Endothelial cell of umbilical vein (primary cell): ENCODE measurements at regions not wholly inside any gene's neighbourhood (a gene's known extent, or its start where the extent isn't known, plus 50 kb on each side); places are given as distances from the start of the nearest gene placed in this dataset.

Experiments
- BruUV-seq: library from RNA; stranded (reverse); fragments of 400-500 nt; replicated peaks from 2 replicates; lab custom pipeline; 2021; lab: Mats Ljungman, UMichigan
- CTCF ChIA-PET: fragments of 300-600, 350-600 bp; sonication (Branson Sonifier 250); formaldehyde crosslinking; loops from one replicate; lab custom pipeline; 2021; ENCODE audit warnings: antibody characterized with exemption, inconsistent platforms; lab: Charles Lee
- POLR2A ChIA-PET: fragments of 300-600, 350-600 bp; sonication (Branson Sonifier 250); formaldehyde crosslinking; loops from one replicate; lab custom pipeline; 2021; ENCODE audit warnings: antibody characterized with exemption, inconsistent platforms; lab: Charles Lee
- DNase-seq: peaks from one replicate; pipeline ENCODE4 v3.0.0-alpha.2; 2011; ENCODE audit warnings: low read depth, low spot score
- FAIRE-seq: peaks from 2 replicates; lab custom pipeline; 2011; peaks lifted over from hg19 to GRCh38; lab: Jason Lieb, UNC
- H2AFZ ChIP-seq: 2 replicates; pipeline ENCODE4 v1.6.0; 2012; ENCODE audit warnings: low read depth, low read length, control low read depth, inconsistent platforms
- H3K27ac ChIP-seq: 2 replicates; pipeline ENCODE4 v1.5.1; 2011; ENCODE audit warnings: low read depth, mild to moderate bottlenecking, control low read depth, low read length, moderate library complexity; ENCODE audit not compliant: insufficient read depth
- H3K27me3 ChIP-seq, 2 experiments: 2 replicates each; pipeline versions ENCODE4 v1.6.0 to v1.6.1; 2011; ENCODE audit warnings: low read length in 2 of 2, mixed read lengths in 1 of 2; ENCODE audit not compliant: control insufficient read depth in 2 of 2, insufficient read depth in 2 of 2
- H3K36me3 ChIP-seq, 2 experiments: 2 replicates in 1 of 2; 3 replicates in 1 of 2; pipeline ENCODE4 v1.5.1; 2011; ENCODE audit warnings: low read length in 2 of 2, mild to moderate bottlenecking in 1 of 2, moderate library complexity in 1 of 2; ENCODE audit not compliant: control insufficient read depth in 2 of 2, insufficient read depth in 2 of 2; ENCODE audit errors: extremely low read depth in 1 of 2
- H3K4me1 ChIP-seq: 3 replicates; pipeline ENCODE4 v1.5.1; 2011; ENCODE audit warnings: mild to moderate bottlenecking, low read length; ENCODE audit not compliant: control insufficient read depth, insufficient read depth; ENCODE audit errors: extremely low read depth
- H3K4me2 ChIP-seq: 2 replicates; pipeline ENCODE4 v1.6.1; 2011; ENCODE audit warnings: low read length, control low read depth, mixed read lengths; ENCODE audit not compliant: insufficient read depth
- H3K4me3 ChIP-seq, 3 experiments: fragments of 200-600 bp in 1 of 3; sonication (generic), shearing (Covaris generic) in 1 of 3; replicated peaks in 1 of 3; 2 replicates each; pipeline ENCODE4 v1.5.1; 2011 to 2016; ENCODE audit warnings: control low read depth in 3 of 3, low read length in 3 of 3, mild to moderate bottlenecking in 2 of 3, inconsistent platforms in 1 of 3, low read depth in 1 of 3, moderate library complexity in 1 of 3; ENCODE audit not compliant: insufficient read depth in 1 of 3
- H3K79me2 ChIP-seq: 2 replicates; pipeline ENCODE4 v1.6.0; 2012; ENCODE audit warnings: low read length, inconsistent platforms; ENCODE audit not compliant: control insufficient read depth, insufficient read depth
- H3K9ac ChIP-seq: replicated peaks from 2 replicates; pipeline ENCODE3; 2011; ENCODE audit warnings: low read length, control low read depth; ENCODE audit not compliant: insufficient read depth; ENCODE audit errors: extremely low read depth
- H3K9me1 ChIP-seq: replicated peaks from 3 replicates; pipeline ENCODE4 v1.6.0; 2011; ENCODE audit warnings: mild to moderate bottlenecking, low read length; ENCODE audit not compliant: control insufficient read depth, insufficient read depth; ENCODE audit errors: extremely low read depth
- H3K9me3 ChIP-seq: replicated peaks from 2 replicates; pipeline ENCODE4 v1.5.1; 2012; ENCODE audit warnings: low read length, inconsistent platforms; ENCODE audit not compliant: control insufficient read depth, insufficient read depth
- H4K20me1 ChIP-seq: replicated peaks from 2 replicates; pipeline ENCODE3; 2011; ENCODE audit warnings: mild to moderate bottlenecking, low read length; ENCODE audit not compliant: control insufficient read depth, insufficient read depth; ENCODE audit errors: extremely low read depth
- CTCF ChIP-seq, 2 donors: IDR thresholded peaks; 1 replicate in 1 of 2; 2 replicates in 1 of 2; pipeline ENCODE4 v1.5.1; 2011; ENCODE audit warnings: low read length in 2 of 2, mild to moderate bottlenecking in 2 of 2, moderate library complexity in 2 of 2, control low read depth in 1 of 2, inconsistent platforms in 1 of 2, low read depth in 1 of 2; ENCODE audit not compliant: insufficient read depth in 1 of 2; ENCODE audit errors: extremely low read depth in 1 of 2
- EZH2 ChIP-seq: IDR thresholded peaks from 2 replicates; pipeline ENCODE4 v1.6.1; 2012; ENCODE audit warnings: borderline replicate concordance, low read depth, mild to moderate bottlenecking, moderate library complexity, low read length, inconsistent platforms; ENCODE audit not compliant: severe bottlenecking
- FOS ChIP-seq: IDR thresholded peaks from 2 replicates; pipeline ENCODE4 v1.6.1; 2011; ENCODE audit warnings: mild to moderate bottlenecking, low read length, moderate library complexity, borderline replicate concordance; ENCODE audit not compliant: insufficient read depth
- GATA2 ChIP-seq: IDR thresholded peaks from 2 replicates; pipeline ENCODE4 v1.7.0; 2011; ENCODE audit warnings: low read depth, mild to moderate bottlenecking, moderate library complexity, mixed read lengths, low read length; ENCODE audit not compliant: insufficient read length, insufficient read depth
- JUN ChIP-seq: IDR thresholded peaks from 2 replicates; pipeline ENCODE4 v1.6.1; 2011; ENCODE audit warnings: borderline replicate concordance, low read depth; ENCODE audit not compliant: insufficient read length, insufficient read depth
- MAX ChIP-seq: IDR thresholded peaks from 2 replicates; pipeline ENCODE4 v1.6.1; 2011; ENCODE audit not compliant: insufficient read depth, insufficient read length
- MYC ChIP-seq: IDR thresholded peaks from one replicate; pipeline ENCODE4 v1.6.1; 2011; ENCODE audit warnings: mild to moderate bottlenecking, low read depth, low read length
- POLR2A ChIP-seq: IDR thresholded peaks from 2 replicates; pipeline ENCODE4 v1.6.1; 2012; ENCODE audit warnings: low read depth, mild to moderate bottlenecking, control low read depth, low read length
- POLR2AphosphoS5 ChIP-seq: IDR thresholded peaks from 2 replicates; pipeline ENCODE4 v1.6.1; 2012; ENCODE audit warnings: low read depth, mild to moderate bottlenecking, control low read depth, low read length, moderate library complexity; ENCODE audit not compliant: insufficient read depth
- dilution Hi-C: fragments of 300-500 bp; cut with MboI; formaldehyde crosslinking; loops from one replicate; pipeline ENCODE4 v1.15.0; 2019; ENCODE audit warnings: low sequenced_read_pairs; ENCODE audit not compliant: extremely low pct_ligation_motif_present
- intact Hi-C: fragments of 100-400 bp; cut with micrococcal nuclease; formaldehyde crosslinking; loops from one replicate; pipeline ENCODE4 v1.10.0; 2022

- H3K36me3 ChIP-seq = no peaks in the 10 kb centered on the region
- H3K9me1 ChIP-seq = no peaks in the 10 kb centered on the region
- no peaks in the 10 kb centered on the region for H3K9me3 ChIP-seq
- H2AFZ ChIP-seq = no peak overlapping the region
- H3K27me3 ChIP-seq = peaks cover 14% of the 10 kb centered on the region in 2 experiments
- H4K20me1 ChIP-seq = no peaks in the 10 kb centered on the region
- CTCF ChIA-PET = interaction anchor here (1.2 kb wide), 1 partner anchor 148 kb away, joined by 3 read pairs; no protein-coding TSS in a partner anchor
- H3K79me2 ChIP-seq = no peaks in the 10 kb centered on the region
- H3K9ac ChIP-seq = no peak overlapping the region
- intact Hi-C loops = no loop called here
- no peak overlapping the region for H3K4me2 ChIP-seq
- no peak overlapping the region for H3K27ac ChIP-seq
- POLR2A ChIA-PET = no interaction called here
- no peak for FAIRE-seq
- no TSS peak for BruUV-seq
- TF ChIP-seq JUN (no peak), MYC (no peak), MAX (no peak), GATA2 (no peak), CTCF (IDR thresholded peaks at IDR 0.05; ENCODE audit: extremely low read depth in 1 of 2, insufficient read depth in 1 of 2, low read depth in 1 of 2, low read length in 2 of 2) (no peak), EZH2 (no peak), FOS (no peak), POLR2A (no peak), POLR2AphosphoS5 (no peak)
- H3K4me3 ChIP-seq = no peak overlapping the region
- H3K4me1 ChIP-seq = no peaks in the 10 kb centered on the region
- dilution Hi-C loops = loop anchor here (25.0 kb wide), 1 partner anchor 154 kb away; the partner anchor contains the start of gene PCDH1
- DNase-seq = no peak
Measured at GRCh38 chr5:141733198-141733597, 51.2 kb upstream of the ARAP3 start.
